GM12864 (cell line): ENCODE measurements at regions not wholly inside any gene's neighbourhood (a gene's known extent, or its start where the extent isn't known, plus 50 kb on each side); places are given as distances from the start of the nearest gene placed in this dataset.

Experiments
- DNase-seq: peaks from one replicate; pipeline ENCODE4 v3.0.0-alpha.2; 2011; ENCODE audit warnings: low read depth
- H3K4me3 ChIP-seq: 2 replicates; pipeline ENCODE4 v1.5.1; 2011; ENCODE audit warnings: mild to moderate bottlenecking, low read depth, low read length, control low read depth
- CTCF ChIP-seq: IDR thresholded peaks from 2 replicates; pipeline ENCODE4 v1.5.1; 2011; ENCODE audit warnings: low read depth, mild to moderate bottlenecking, moderate library complexity, low read length, control low read depth, inconsistent platforms; ENCODE audit errors: missing control alignments

GRCh38 chr15:47588958-47589357 lies 128.3 kb upstream of the SEMA6D start:
- DNase-seq, result no peak
- TF ChIP-seq CTCF, result no peak
- no peak overlapping the region for H3K4me3 ChIP-seq

GRCh38 chr15:47598996-47599395 lies 118.3 kb upstream of the SEMA6D start:
- DNase-seq, result no peak
- no peak for TF ChIP-seq CTCF
- H3K4me3 ChIP-seq, result no peak overlapping the region

- DNase-seq, result no peak
- no peak overlapping the region for H3K4me3 ChIP-seq
- TF ChIP-seq CTCF, result no peak
Observed at GRCh38 chr15:47599806-47600205, 117.5 kb upstream of the SEMA6D start.

DNA sequence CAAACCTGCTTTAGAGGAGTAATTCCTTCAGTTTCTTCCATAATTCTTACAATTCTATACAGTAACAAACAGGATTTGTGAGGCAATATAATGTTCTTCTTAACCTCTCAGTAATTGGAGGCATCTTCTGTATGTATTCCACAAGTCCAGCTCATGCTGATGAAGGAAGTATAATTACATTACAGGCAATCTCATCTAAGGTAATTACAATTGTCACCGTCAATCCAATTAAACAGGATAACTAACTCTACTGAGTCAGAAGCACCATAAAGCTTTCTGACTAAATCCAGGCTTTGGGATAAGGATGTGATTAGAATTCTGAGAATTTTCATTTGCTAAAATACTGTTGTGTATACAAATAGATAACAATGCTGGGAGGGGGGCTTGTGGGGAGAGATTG lies 115.2 kb upstream of the SEMA6D start:
- no peak for DNase-seq
- H3K4me3 ChIP-seq, result no peak overlapping the region
- TF ChIP-seq CTCF, result no peak

- no peak for TF ChIP-seq CTCF
- DNase-seq, result no peak
Observed at GRCh38 chr15:47603026-47603425, 114.3 kb upstream of the SEMA6D start.

DNA sequence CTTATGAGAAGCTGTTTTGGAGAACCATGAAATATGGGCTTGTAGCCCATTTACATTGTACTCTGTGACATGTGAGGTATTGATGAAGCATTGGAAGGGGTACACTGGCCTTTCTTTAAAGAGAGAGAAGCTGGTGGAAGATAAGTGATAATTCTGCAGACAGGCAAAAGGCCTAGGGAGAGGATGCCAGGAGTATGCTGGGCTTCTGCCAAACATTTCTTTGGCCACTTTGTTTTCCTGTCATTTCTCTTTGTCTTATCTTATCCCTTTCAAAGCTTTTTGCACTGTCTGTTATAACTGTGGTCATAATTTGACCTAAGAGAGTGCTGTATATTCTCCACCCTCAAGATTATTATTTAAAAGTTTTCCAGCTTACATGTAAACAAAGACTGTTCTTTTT lies 109.6 kb upstream of the SEMA6D start:
- no peak overlapping the region for H3K4me3 ChIP-seq
- TF ChIP-seq CTCF, result no peak
- DNase-seq, result no peak

More at GRCh38 chr15:47603026-47603425, 114.3 kb upstream of the SEMA6D start:
- no peak overlapping the region for H3K4me3 ChIP-seq

- TF ChIP-seq CTCF, result no peak
- no peak overlapping the region for H3K4me3 ChIP-seq
- DNase-seq, result no peak
Observed at GRCh38 chr15:47609693-47610092, 107.6 kb upstream of the SEMA6D start.
